Testis (tissue), 2 donors: ENCODE measurements at regions not wholly inside any gene's neighbourhood (a gene's known extent, or its start where the extent isn't known, plus 50 kb on each side); places are given as distances from the start of the nearest gene placed in this dataset.

ENCODE experiments used
- DNase-seq: peaks from one replicate; pipeline ENCODE4 v3.0.0-alpha.2; 2019
- H3K27ac ChIP-seq, 2 donors: fragments of 200-600 bp; sonication (generic); one replicate each; pipeline ENCODE4 v1.5.1; 2019
- H3K27me3 ChIP-seq: fragments of 200-600 bp; sonication (generic); one replicate; pipeline ENCODE4 v1.5.1; 2019
- H3K36me3 ChIP-seq: fragments of 200-600 bp; sonication (generic); one replicate; pipeline ENCODE4 v1.5.1; 2017; ENCODE audit warnings: low read depth; ENCODE audit errors: missing control alignments
- H3K4me1 ChIP-seq: fragments of 200-600 bp; sonication (generic); one replicate; pipeline ENCODE4 v1.5.1; 2019
- H3K4me3 ChIP-seq, 2 donors: fragments of 200-600 bp; sonication (generic); one replicate each; pipeline ENCODE4 v1.5.1; 2017 to 2019
- H3K9me3 ChIP-seq: fragments of 200-600 bp; sonication (generic); one replicate; pipeline ENCODE4 v1.5.1; 2017
- POLR2A ChIP-seq: fragments of 450-650 bp; IDR thresholded peaks from one replicate; pipeline ENCODE4 v1.6.1; 2017; ENCODE audit warnings: antibody characterized with exemption, mild to moderate bottlenecking, moderate library complexity
- WGBS, 2 donors: methylation state at CpG; one replicate each; pipeline ENCODE4 v1.1.5; 2018; 5-methylcytosine and 5-hydroxymethylcytosine counted together
- intact Hi-C: fragments of 100-400 bp; cut with DNase I; formaldehyde crosslinking; loops from one replicate; pipeline ENCODE4 v1.15.1; 2023; ENCODE audit warnings: low total_unique reads
- TF ChIP-seq, protein P1 (sequence below), 3 experiments: fragments of 450-650 bp in 2 of 3; fragments of 200-600 bp in 1 of 3; sonication (generic) in 1 of 3; IDR thresholded peaks; one replicate each; pipeline ENCODE4 v1.5.1; 2016 to 2019; ENCODE audit warnings: antibody characterized with exemption in 3 of 3, mild to moderate bottlenecking in 2 of 3, moderate library complexity in 1 of 3

GRCh38 chr13:74280795-74281490 lies 146.7 kb upstream of the KLF12 start:
- intact Hi-C loops, result no loop called here
- no peak overlapping the region for H3K27ac ChIP-seq
- no peaks in the 10 kb centered on the region for H3K4me1 ChIP-seq
- no peaks in the 10 kb centered on the region for H3K9me3 ChIP-seq
- no peaks in the 10 kb centered on the region for H3K36me3 ChIP-seq
- DNase-seq, result no peak
- no peak for TF ChIP-seq POLR2A
- TF ChIP-seq, protein P1, sequence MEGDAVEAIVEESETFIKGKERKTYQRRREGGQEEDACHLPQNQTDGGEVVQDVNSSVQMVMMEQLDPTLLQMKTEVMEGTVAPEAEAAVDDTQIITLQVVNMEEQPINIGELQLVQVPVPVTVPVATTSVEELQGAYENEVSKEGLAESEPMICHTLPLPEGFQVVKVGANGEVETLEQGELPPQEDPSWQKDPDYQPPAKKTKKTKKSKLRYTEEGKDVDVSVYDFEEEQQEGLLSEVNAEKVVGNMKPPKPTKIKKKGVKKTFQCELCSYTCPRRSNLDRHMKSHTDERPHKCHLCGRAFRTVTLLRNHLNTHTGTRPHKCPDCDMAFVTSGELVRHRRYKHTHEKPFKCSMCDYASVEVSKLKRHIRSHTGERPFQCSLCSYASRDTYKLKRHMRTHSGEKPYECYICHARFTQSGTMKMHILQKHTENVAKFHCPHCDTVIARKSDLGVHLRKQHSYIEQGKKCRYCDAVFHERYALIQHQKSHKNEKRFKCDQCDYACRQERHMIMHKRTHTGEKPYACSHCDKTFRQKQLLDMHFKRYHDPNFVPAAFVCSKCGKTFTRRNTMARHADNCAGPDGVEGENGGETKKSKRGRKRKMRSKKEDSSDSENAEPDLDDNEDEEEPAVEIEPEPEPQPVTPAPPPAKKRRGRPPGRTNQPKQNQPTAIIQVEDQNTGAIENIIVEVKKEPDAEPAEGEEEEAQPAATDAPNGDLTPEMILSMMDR (IDR thresholded peaks at IDR 0.05), result no peak
- H3K4me3 ChIP-seq, result no peak overlapping the region
- H3K27me3 ChIP-seq, result no peaks in the 10 kb centered on the region
- WGBS, 2 donors, result 42 to 59% methylated on average over 1 of the region's 1 CpG

DNA sequence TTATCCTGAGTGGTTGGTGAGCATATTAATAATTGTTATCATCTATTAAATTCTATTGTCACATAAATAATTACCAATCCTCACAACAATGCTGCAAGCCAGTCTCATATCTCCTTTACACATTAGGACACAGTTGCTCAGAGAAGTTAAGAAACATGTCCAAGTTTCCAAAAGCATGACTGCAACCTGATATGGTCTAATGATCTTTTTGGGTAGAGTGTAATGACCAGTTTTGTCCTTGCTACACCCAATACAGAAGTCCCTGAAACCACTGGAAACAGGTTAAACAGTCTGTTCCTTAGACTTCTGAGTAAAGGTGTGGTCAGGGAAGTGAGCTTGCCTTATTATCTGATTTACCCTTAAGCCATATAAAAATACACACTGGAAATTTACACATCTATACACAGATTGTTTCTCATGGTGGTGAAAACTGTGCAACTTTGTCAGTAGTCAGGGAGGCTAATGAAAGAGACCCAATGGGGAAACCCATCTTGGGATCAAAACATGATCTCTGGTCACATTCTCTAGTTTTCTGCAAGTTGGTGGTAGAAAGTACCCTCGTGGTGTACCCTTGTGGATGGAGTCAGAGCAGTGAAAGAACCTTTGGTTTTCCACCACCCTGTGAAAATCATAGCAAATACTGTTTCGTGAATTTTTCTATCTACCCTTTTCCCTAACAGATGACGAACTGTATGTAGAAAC lies 146.0 kb upstream of the KLF12 start:
- Histone ChIP-seq H3K27me3 (no peaks in the 10 kb centered on the region), H3K36me3 (no peaks in the 10 kb centered on the region), H3K9me3 (no peaks in the 10 kb centered on the region), H3K4me1 (no peaks in the 10 kb centered on the region), H3K27ac (no peak overlapping the region), H3K4me3 (no peak overlapping the region)
- TF ChIP-seq, protein P1 (IDR thresholded peaks at IDR 0.05), result no peak
- no peak for TF ChIP-seq POLR2A
- intact Hi-C loops, result no loop called here
- 81 to 93% methylated on average over 3 of the region's 3 CpGs for WGBS, 2 donors
- no peak for DNase-seq

DNA sequence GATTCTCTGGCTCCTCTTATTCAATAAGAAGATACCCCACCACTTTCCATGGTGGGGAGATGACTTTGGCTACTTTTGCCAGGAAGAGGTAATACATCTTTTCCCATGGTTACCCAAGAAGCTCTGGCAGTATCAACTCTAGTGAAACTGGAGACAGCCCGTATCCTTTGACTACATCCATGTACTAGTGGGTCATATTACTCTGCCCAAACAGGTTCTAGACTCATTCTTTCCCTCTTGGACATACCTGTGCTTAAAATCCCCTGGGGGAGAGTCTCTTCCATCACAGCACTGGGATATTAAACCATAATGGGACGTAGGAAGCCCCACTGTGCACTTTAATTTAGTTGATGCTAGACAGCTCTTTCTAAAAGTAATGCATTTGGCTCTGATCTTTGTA lies 144.7 kb upstream of the KLF12 start:
- Histone ChIP-seq H3K27ac (no peak overlapping the region), H3K9me3 (no peaks in the 10 kb centered on the region), H3K4me3 (no peak overlapping the region), H3K4me1 (no peaks in the 10 kb centered on the region), H3K27me3 (no peaks in the 10 kb centered on the region), H3K36me3 (no peaks in the 10 kb centered on the region)
- WGBS, 2 donors, result 94 to 98% methylated on average over 2 of the region's 2 CpGs
- no peak for TF ChIP-seq POLR2A
- TF ChIP-seq, protein P1 (IDR thresholded peaks at IDR 0.05), result no peak
- DNase-seq, result no peak
- intact Hi-C loops, result no loop called here

- H3K9me3 ChIP-seq, result no peaks in the 10 kb centered on the region
- no peaks in the 10 kb centered on the region for H3K27me3 ChIP-seq
- no peaks in the 10 kb centered on the region for H3K36me3 ChIP-seq
- 87 to 89% methylated on average over 2 of the region's 2 CpGs for WGBS, 2 donors
- H3K4me1 ChIP-seq, result no peaks in the 10 kb centered on the region
- no peak for DNase-seq
- TF ChIP-seq POLR2A, result no peak
- TF ChIP-seq, protein P1 (IDR thresholded peaks at IDR 0.05), result no peak
- intact Hi-C loops, result no loop called here
- no peak overlapping the region for H3K4me3 ChIP-seq
- H3K27ac ChIP-seq, result no peak overlapping the region
These were observed 140.7 kb upstream of the KLF12 start for GRCh38 chr13:74274916-74275315.
